ENCODE measurements at regions not wholly inside any gene's neighbourhood (a gene's known extent, or its start where the extent isn't known, plus 50 kb on each side); places are given as distances from the start of the nearest gene placed in this dataset.
"Not testable (repeated sequence)": the region's sequence is repeated elsewhere in the genome, so short reads cannot be mapped to it uniquely, and the experiment has no call there.

DNA sequence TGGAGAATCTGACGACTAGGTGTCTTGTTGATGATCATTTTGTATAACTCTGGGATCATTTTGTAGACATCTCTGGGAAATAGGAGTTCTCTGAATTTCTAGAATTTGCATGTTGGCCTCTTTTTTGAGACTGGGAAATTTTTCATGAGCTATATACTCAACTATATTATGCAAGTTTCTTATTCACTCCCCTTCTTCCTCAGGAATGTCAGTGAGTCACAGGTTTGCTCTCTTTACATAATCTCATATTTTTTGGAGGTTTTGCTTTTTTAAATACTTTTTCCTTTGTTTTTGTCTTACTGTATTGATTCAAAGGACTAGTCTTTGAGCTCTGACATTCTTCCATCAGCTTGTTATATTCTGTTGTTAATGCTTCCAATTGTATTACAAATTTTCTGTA lies 1324.2 kb downstream of the TECRL start:
- Histone ChIP-seq H4K20me1 (ENCODE audit: insufficient read depth, low read length) (no peaks in the 10 kb centered on the region), H3K79me2 (ENCODE audit: insufficient read depth, low read depth, low read length) (no peaks in the 10 kb centered on the region), H3K9me3 (ENCODE audit: low read length) (no peaks in the 10 kb centered on the region), H2AFZ (ENCODE audit: low read length) (no peak overlapping the region), H3K36me3 (ENCODE audit: insufficient read depth, low read length) (no peaks in the 10 kb centered on the region), H3K9me2 (ENCODE audit: insufficient read depth, low read length) (no peaks in the 10 kb centered on the region), H3K4me3 (ENCODE audit: low read depth, low read length, poor library complexity, severe bottlenecking) (no peak overlapping the region), H3K27ac (ENCODE audit: low read depth, low read length, poor library complexity, severe bottlenecking) (no peak overlapping the region), H3K4me2 (ENCODE audit: low read length) (no peak overlapping the region), H3K4me1 (ENCODE audit: insufficient read depth, low read length, poor library complexity, severe bottlenecking) (no peaks in the 10 kb centered on the region)
- BruUV-seq (replicated peaks) = no TSS peak
- ChIA-PET CTCF (ENCODE audit: unreplicated experiment) (no interaction called here), POLR2A (interaction anchor here (0.6 kb wide), 1 partner anchor 1462 kb away, joined by 3 read pairs; no protein-coding TSS in a partner anchor)
- no peak for DNase-seq (ENCODE audit: low spot score)
- no peak for TF ChIP-seq EZH2phosphoT487 (IDR thresholded peaks at IDR 0.05; ENCODE audit: borderline replicate concordance, low read depth, low read length)
- TF ChIP-seq, protein P1, sequence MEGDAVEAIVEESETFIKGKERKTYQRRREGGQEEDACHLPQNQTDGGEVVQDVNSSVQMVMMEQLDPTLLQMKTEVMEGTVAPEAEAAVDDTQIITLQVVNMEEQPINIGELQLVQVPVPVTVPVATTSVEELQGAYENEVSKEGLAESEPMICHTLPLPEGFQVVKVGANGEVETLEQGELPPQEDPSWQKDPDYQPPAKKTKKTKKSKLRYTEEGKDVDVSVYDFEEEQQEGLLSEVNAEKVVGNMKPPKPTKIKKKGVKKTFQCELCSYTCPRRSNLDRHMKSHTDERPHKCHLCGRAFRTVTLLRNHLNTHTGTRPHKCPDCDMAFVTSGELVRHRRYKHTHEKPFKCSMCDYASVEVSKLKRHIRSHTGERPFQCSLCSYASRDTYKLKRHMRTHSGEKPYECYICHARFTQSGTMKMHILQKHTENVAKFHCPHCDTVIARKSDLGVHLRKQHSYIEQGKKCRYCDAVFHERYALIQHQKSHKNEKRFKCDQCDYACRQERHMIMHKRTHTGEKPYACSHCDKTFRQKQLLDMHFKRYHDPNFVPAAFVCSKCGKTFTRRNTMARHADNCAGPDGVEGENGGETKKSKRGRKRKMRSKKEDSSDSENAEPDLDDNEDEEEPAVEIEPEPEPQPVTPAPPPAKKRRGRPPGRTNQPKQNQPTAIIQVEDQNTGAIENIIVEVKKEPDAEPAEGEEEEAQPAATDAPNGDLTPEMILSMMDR (conservative IDR thresholded peaks at IDR 0.05; ENCODE audit: low read length) = no peak
- intact Hi-C loops (cut with micrococcal nuclease; ENCODE audit: unreplicated experiment) = no loop called here

DNA sequence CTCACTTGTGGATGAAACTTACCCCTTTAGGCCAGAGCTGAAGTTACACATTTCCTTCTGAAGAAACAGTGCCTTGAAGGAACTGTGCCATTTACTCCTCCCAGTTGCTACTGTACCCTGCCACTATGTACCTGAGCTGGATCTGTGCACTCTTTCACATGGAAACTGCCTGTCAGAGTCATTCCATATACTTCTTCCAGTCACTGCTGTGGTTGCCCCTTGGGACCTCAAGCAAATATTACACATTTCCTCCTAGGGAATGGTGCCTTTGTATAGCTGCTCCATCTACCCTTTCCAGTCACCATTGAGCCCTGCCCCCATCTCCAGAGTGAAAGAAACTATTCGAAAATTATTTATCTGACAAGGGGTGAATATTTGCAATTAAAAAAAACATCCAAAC lies 1328.3 kb downstream of the TECRL start:
- no peak for TF ChIP-seq EZH2phosphoT487 (IDR thresholded peaks at IDR 0.05; ENCODE audit: borderline replicate concordance, low read depth, low read length)
- TF ChIP-seq, protein P1 (conservative IDR thresholded peaks at IDR 0.05; ENCODE audit: low read length) = no peak
- no peak overlapping the region for H3K27ac ChIP-seq (ENCODE audit: low read depth, low read length, poor library complexity, severe bottlenecking)
- no TSS peak for BruUV-seq (replicated peaks)
- no peak overlapping the region for H3K4me3 ChIP-seq (ENCODE audit: low read depth, low read length, poor library complexity, severe bottlenecking)
- no peak overlapping the region for H3K4me2 ChIP-seq (ENCODE audit: low read length)
- DNase-seq (ENCODE audit: low spot score) = no peak
- H3K9me2 ChIP-seq (ENCODE audit: insufficient read depth, low read length) = no peaks in the 10 kb centered on the region
- H3K36me3 ChIP-seq (ENCODE audit: insufficient read depth, low read length) = no peaks in the 10 kb centered on the region
- H2AFZ ChIP-seq (ENCODE audit: low read length) = no peak overlapping the region
- no peaks in the 10 kb centered on the region for H3K79me2 ChIP-seq (ENCODE audit: insufficient read depth, low read depth, low read length)
- POLR2A ChIA-PET = interaction anchor here (0.6 kb wide), 1 partner anchor 662 kb away, joined by 6 read pairs; no protein-coding TSS in a partner anchor
- CTCF ChIA-PET (ENCODE audit: unreplicated experiment) = no interaction called here
- H3K9me3 ChIP-seq (ENCODE audit: low read length) = no peaks in the 10 kb centered on the region
- no peaks in the 10 kb centered on the region for H4K20me1 ChIP-seq (ENCODE audit: insufficient read depth, low read length)
- no peaks in the 10 kb centered on the region for H3K4me1 ChIP-seq (ENCODE audit: insufficient read depth, low read length, poor library complexity, severe bottlenecking)
- intact Hi-C loops (cut with micrococcal nuclease; ENCODE audit: unreplicated experiment) = no loop called here

DNA sequence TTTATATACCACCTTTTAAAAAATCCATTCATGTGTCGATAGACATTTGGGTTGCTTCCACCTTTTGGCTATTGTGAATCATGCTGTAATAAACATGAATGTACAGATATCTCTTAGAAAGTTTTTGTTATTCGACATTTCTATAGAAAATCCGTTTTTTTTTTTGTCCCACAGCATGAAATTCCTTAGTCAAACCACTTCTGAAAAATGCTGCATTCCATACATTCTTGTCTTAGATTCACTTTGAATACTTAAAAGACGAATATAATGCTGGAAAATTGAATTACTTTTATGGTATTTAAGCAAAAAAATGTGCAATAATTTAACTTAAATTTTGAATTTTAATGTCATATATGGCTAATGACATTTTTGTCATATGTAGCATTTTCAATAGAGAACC lies 1345.5 kb downstream of the TECRL start:
- H3K4me3 ChIP-seq (ENCODE audit: low read depth, low read length, poor library complexity, severe bottlenecking) = no peak overlapping the region
- no peaks in the 10 kb centered on the region for H3K36me3 ChIP-seq (ENCODE audit: insufficient read depth, low read length)
- 0 out of 2 replicates have a peak, but pooled peaks cover 7% of the 10 kb centered on the region for H3K9me3 ChIP-seq (ENCODE audit: low read length)
- H3K27ac ChIP-seq (ENCODE audit: low read depth, low read length, poor library complexity, severe bottlenecking) = no peak overlapping the region
- intact Hi-C loops (cut with micrococcal nuclease; ENCODE audit: unreplicated experiment) = no loop called here
- no peak overlapping the region for H3K4me2 ChIP-seq (ENCODE audit: low read length)
- ChIA-PET CTCF (ENCODE audit: unreplicated experiment) (no interaction called here), POLR2A (interaction anchor here (0.6 kb wide), 1 partner anchor 535 kb away, joined by 3 read pairs; no protein-coding TSS in a partner anchor)
- no peaks in the 10 kb centered on the region for H4K20me1 ChIP-seq (ENCODE audit: insufficient read depth, low read length)
- H3K79me2 ChIP-seq (ENCODE audit: insufficient read depth, low read depth, low read length) = no peaks in the 10 kb centered on the region
- TF ChIP-seq, protein P1 (conservative IDR thresholded peaks at IDR 0.05; ENCODE audit: low read length) = no peak
- no peak for TF ChIP-seq EZH2phosphoT487 (IDR thresholded peaks at IDR 0.05; ENCODE audit: borderline replicate concordance, low read depth, low read length)
- H3K9me2 ChIP-seq (ENCODE audit: insufficient read depth, low read length) = no peaks in the 10 kb centered on the region
- BruUV-seq (replicated peaks) = no TSS peak
- H2AFZ ChIP-seq (ENCODE audit: low read length) = no peak overlapping the region
- no peaks in the 10 kb centered on the region for H3K4me1 ChIP-seq (ENCODE audit: insufficient read depth, low read length, poor library complexity, severe bottlenecking)
- DNase-seq (ENCODE audit: low spot score) = no peak

DNA sequence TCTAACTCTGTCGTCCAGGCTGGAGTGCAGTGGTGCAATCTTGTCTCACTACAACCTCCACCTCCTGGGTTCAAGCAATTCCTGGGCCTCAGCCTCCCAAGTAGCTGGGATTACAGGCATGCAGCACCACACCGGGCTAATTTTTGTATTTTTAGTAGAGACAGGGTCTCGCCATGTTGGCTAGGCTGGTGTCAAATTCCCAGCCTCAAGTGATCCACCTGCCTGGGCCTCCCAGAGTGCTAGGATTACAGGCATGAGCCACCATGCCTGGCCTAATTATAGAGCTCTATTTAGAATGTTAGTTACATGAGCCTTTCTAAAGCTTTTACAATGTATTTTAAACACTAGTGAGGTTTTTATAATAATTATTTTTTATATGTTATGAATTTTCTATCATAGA lies 1346.4 kb downstream of the TECRL start:
- H3K4me1 ChIP-seq (ENCODE audit: insufficient read depth, low read length, poor library complexity, severe bottlenecking); POLR2A ChIA-PET; H3K27ac ChIP-seq (ENCODE audit: low read depth, low read length, poor library complexity, severe bottlenecking); intact Hi-C loops (cut with micrococcal nuclease; ENCODE audit: unreplicated experiment); H3K36me3 ChIP-seq (ENCODE audit: insufficient read depth, low read length); CTCF ChIA-PET (ENCODE audit: unreplicated experiment); H3K79me2 ChIP-seq (ENCODE audit: insufficient read depth, low read depth, low read length); H3K4me2 ChIP-seq (ENCODE audit: low read length); H2AFZ ChIP-seq (ENCODE audit: low read length); H4K20me1 ChIP-seq (ENCODE audit: insufficient read depth, low read length); H3K9me2 ChIP-seq (ENCODE audit: insufficient read depth, low read length); BruUV-seq (replicated peaks); H3K4me3 ChIP-seq (ENCODE audit: low read depth, low read length, poor library complexity, severe bottlenecking); H3K9me3 ChIP-seq (ENCODE audit: low read length); DNase-seq (ENCODE audit: low spot score): not testable (repeated sequence)

Data from OCI-LY7 (cell line).